GM21381 (cell line): ENCODE measurements at regions not wholly inside any gene's neighbourhood (a gene's known extent, or its start where the extent isn't known, plus 50 kb on each side); places are given as distances from the start of the nearest gene placed in this dataset.

ENCODE experiments used
- ATAC-seq: cut with Tn5 transposase; IDR thresholded peaks from one replicate; pipeline ENCODE4 v1.9.1; 2021; ENCODE audit warnings: mild to moderate bottlenecking, moderate library complexity; ENCODE audit not compliant: unreplicated experiment

DNA sequence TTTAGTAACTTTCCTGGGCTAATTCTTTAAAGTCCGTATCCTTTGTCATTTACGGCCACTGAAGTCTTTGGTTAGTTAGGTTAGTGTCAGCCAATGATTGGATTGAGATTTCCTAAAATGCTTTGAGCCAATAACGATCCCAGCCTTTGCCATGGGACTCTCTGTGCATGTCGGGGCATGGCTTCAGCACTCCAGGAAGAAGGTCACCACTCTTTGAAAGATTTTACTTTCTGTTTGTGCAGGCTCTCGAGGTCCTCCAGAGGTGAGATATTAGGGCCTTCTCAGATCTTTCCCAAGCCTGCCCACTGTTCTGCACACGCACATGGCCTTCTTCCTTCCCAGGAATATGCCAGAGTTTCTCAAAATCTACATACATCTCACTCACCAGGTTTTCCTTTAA lies 153.7 kb upstream of the ARGLU1 start:
- ATAC-seq = no peak

DNA sequence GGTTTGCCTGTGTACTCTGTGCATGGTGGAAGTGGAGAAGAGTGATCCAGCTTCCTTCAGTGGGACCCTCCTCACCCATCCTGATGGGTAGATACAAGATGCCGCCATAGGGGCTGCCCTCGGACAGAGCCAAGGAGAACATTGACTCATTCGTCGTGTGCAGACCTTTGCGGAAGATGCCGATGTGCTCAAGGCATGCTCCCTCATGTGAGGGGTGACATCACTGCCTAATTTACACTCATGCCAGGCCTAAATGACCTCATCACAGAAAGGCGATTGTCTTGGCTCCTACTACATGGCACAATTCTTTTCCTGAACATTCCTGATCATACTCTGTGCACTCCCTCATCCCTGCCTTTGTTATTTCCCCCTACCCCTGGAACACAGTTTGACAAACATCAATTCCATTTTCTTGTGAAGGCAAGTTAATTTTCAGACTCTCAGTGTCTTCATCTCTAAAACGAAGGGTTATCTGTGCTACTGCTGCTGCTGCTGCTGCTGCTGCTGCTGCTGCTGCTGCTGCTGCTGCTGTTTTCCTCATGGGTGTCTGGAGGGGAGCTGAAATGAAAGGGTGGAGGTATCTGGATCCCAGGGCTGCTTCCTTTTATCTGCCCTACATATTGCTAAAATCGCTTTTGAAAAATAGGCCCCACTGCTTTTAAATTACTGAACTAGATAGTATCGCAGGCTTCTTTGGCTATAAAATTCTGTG lies 146.5 kb upstream of the ARGLU1 start:
- no peak for ATAC-seq

DNA sequence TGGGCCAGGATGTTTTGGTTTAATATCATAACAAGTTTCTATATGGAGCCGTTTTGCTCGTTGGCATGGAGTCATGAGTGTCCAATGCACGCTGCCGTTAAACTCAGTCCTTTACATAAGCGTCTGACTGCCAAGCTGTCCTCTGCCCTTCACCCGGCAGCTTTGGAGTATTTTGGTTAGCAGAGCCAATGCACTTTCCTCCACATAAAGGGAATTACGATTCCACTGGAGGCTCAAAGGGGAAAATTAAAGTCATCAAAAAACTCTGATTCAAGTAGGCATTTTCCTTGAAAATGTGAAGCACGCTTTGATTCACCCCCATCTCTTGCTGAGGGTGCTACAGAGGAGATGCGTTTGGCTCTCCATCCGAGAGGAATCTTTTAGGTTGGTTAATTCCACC lies 144.4 kb upstream of the ARGLU1 start:
- no peak for ATAC-seq

DNA sequence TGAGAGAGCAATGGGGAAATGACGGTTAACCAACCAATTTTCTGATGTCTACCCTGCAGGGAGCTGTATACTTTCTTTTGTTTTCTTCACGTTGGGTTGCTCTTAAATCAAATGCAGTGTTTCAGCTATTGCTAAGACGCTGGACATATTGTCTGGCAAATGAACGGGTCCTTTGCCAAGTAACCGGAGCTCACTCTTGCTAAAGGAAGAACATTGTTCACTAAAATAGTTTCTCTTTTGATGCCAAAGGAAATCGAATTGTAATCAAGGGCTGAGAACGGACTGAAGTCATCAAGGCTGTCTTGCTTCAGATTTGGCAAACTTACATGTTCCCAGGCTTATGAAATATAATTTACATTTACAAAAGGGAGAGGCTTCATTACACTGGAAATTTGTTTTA lies 142.3 kb upstream of the ARGLU1 start:
- no peak for ATAC-seq

DNA sequence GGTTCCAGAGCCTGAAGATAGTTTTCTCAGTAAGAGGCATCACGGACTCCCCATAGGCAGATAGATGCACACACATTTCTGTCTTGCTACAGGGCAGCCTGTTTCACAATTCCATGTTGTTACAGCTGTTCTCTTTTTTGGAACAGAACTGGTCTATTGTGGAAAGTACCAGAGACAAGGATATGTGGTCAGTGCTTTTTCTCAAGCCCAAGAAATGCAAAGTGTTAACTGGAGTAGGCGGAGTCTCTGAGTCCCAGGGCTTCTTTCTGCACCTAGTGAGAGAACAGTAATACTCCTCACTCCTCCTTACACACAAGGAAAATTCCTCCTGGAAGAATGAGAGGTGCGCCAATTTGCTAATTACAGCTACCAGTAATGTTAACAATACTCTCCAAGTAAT lies 141.6 kb upstream of the ARGLU1 start:
- ATAC-seq = no peak

DNA sequence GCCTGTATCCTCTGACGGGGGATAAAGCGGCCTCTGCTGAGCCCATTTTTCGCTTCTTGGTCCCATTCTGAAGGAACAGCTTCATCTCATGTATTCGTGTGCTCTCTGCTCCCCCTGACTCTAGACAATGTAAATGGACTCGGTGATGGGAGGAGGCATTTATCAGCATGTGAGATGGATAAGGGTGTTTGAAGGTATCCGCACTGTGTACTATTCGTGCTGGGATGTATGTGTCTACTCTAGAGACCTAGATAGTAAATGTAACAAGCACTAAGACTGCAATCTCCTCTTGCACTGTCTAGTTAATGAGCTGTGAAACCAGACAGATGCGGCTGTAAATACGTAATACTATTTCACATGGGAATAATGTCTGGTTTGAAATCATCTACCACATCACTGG lies 134.6 kb upstream of the ARGLU1 start:
- ATAC-seq = no peak

DNA sequence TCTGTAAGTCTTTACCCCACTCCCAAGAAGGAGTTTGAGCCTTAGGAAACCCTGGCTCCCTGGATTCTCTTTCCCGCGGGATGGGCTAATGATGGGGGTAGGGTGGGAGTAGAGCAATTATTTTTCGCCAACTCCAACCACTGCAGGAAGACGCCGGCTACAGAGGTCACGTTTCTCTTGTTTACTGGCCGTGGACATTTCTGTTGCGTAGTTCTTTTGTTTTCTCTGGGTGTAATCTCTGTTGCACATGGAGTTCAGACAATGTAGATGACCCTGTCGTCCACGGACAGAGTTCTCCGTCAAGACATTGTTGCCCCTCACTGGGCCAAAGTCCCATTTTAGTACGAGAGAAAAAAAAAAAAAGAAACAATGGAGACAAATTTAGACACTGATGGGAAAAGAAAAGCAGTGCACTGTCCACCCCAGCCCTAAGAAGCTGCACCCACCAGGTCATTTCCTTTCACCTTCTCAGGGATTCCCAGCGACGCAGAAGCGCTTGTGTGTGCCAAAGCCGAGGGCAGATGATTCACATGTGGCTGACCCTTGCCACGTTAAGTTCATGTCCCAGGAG lies 133.9 kb upstream of the ARGLU1 start:
- ATAC-seq = no peak

DNA sequence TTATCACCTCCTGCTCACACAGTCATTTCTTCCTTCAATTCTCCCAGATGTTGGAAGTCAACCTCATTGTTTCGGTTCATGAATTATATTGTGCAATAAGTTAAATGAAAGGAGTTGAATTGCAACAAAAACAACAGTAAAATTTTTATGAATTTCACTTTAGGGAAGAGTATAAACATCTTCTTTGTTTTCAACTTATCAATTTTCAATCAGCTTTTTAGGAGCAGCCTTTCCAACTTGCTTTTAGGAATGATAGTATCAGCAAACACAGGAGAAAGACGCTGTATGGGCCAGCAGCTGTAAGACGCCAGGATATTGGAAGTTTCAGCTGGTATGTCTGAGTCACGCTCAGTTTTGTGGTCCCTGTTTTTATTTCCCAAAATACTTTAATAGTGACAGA lies 132.5 kb upstream of the ARGLU1 start:
- no peak for ATAC-seq

DNA sequence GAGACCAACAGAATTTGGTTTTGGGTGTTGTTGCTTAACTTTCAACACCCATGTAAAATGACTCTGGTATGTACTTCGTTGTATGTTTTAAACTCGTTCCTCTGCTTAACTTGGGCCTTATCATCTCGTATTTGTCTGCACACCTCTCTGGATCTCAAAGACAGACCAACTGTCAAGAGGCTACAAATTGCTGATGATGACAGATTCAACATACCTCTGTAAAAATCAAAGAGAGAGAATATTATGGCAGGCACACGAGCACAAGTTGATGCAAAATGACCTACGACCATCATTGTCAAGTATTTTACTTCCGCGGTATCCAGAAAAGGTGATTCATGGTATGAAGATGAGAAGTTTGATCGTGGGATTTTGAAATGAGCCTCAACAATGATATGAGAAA lies 132.1 kb upstream of the ARGLU1 start:
- ATAC-seq = no peak

DNA sequence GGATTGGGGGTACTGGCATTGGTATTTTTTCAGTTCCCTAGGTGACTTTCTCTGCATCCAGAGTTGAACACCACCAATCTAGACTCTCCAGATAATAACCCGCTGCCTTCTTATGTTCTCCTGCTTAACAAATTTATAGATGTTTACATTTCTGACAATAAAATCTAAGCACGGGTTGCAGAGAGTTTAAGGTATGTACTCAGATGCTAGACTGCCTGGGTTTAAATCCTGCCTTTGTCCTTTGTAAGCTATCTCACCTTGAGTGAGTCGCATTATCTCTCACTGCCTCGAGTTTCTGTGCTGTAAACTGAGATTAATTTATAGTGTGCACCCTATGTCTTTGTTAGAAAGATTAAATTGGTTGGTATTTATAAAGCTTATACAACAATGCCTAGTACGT lies 131.4 kb upstream of the ARGLU1 start:
- no peak for ATAC-seq

DNA sequence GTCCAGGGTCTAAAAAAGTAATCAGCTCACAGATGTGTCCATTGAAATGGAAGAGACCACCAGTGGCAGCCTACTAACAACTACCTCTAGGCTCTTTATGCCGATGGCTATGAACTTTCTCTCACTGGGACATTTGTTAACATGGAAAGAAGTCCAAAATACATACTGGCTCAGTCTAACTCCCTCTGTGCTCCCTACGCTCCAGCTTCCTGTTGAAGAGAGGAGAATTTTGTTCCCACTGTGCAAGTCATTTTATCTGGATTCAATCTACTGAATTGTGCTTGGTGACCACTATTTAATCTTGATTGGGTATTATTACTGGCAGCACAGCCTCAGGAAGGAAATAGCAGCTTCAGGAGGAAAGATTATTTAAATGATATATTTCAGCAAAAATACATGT lies 128.8 kb upstream of the ARGLU1 start:
- ATAC-seq = no peak

DNA sequence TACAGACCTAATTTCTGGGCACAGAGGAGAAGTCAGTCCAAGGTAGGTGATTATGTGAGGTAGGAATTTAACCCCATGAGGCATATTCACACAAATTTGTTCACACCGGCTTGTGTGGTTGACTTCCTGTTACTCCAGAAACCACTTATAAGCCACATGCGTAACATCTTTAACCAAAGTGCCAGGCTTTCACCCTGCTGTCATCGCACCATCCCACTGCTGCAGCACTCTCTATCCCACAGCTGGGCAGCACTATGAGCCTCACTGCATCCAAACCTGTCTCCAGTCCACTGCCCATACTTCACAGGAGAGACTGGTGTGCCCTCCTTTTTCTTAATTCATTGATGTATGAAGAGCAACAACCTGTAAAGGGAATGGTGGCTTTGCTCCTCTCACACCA lies 128.2 kb upstream of the ARGLU1 start:
- no peak for ATAC-seq

DNA sequence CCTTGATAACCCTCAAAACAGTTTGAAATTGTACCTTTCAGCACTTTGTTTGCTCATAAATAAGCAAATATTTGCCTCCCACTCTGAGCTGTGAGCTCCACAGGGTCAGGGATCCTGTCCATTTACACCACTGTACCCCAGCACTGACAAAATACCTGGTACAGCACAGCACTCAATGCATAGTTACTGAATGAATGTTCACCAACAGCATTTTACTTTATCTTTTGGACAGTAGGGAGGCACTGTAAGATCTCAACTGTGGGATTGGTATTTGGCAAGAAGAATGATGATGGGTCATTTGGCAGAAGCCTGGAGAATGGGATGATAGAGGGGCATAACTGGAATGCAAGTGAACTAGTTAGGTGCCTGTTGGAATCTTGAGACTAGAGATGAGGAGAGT lies 127.2 kb upstream of the ARGLU1 start:
- ATAC-seq = no peak

DNA sequence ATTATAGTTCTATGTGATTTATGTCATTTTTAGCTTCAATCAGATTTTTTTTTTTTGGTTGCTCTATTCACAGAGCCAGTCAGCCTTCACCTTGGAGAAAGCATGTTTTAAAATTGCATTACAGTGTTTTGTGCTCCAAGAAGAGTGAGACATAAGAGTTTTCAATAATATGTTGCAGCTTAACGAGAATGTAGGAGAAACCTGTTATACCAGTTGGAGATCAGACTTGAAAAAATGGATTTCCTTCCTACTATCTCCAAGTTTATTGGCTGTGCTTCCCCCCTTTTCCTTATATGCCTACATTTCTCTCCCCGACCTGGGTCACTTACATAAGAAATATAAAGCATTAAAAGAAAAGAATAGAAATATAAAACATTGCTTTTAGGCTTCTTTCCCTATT lies 123.9 kb upstream of the ARGLU1 start:
- no peak for ATAC-seq

DNA sequence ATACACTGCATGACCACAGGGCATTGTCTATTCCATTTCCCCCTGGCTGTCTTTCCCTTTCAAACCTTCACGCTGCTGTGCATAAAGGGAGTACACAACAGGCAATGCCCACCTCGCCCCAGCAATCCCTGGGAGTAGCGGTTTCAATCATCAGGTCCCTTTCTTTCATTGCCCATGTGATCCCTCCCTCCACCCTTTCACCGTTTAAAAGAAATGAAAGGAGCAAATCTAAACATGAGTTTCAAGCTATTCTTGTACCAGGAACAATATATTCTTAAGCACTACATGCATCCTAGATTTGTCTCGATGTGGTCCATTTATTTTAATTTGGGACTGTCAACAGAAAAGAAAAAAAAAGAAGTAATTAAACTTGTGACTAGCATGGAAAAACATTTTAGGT lies 123.4 kb upstream of the ARGLU1 start:
- ATAC-seq = no peak

DNA sequence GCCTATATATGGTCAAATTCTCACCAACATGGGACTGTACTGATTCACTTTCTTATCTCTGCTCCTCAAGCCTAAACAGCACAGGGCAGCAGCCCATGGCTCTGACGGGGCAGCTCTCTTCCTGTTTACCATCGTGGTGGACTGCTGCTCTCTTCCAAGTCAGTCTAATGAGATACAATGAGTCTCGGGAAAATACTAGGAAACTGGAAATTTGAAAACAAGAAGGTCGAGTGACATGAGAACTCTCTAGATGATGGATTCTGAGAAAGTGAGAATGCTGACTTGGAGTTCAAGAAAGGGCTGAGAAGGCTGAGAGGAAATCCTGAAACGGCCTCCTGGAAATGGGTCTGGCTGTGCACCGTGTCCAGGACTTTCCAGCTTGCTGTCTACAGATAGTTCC lies 122.8 kb upstream of the ARGLU1 start:
- ATAC-seq = no peak

DNA sequence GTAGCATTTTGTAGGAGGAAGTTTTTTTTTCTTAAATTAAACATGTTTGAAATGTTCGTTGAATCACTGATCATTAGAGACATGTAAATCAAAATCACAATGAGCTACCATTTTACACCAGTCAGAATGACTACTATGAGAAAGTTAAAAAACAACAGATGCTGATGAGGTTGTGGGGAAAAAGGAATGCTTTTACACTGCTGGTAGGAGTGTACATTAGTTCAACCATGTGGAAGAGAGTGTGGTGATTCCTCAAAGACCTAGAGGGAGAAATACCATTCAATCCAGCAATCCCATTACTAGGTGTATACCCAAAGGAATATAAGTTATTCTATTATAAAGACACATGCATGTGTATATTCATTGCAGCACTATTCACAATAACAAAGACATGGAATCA lies 122.0 kb upstream of the ARGLU1 start:
- no peak for ATAC-seq

DNA sequence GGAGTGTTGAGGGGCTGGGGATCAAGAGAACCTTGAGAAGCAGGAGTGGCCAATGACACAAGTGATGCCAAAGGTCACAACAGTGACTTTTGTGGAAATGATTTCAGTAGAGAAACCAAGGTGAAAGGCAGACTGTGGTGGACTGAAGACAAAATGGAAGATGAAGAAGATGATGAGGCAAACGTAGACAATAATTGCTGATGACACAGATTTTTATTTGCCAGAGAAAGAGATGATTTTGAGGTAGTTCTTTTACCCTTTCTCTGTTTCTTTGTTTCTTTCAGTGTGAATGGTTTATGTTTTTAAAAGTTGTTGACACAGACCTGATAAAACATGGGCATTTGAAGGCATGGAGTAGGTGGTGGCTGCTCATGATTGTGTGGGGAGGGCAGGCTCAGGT lies 121.0 kb upstream of the ARGLU1 start:
- ATAC-seq = no peak

DNA sequence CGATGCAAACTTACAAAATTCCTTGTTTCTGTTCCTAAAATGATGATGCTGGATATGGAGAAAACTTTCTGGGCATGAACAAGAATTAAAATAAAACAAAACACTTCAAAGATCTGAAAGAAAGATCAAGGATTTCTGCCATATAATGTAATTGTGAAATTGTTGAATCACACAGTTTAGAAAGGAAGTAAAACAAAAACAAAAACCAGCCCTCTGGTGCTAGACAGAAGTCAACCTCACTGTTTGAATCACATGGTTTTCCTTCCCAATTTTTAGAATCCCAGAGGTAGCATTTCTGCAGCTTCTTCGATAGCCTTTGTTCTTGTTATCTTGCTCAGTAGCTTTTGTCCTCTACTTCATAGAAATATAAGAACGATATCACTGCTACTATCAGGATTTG lies 118.2 kb upstream of the ARGLU1 start:
- no peak for ATAC-seq

DNA sequence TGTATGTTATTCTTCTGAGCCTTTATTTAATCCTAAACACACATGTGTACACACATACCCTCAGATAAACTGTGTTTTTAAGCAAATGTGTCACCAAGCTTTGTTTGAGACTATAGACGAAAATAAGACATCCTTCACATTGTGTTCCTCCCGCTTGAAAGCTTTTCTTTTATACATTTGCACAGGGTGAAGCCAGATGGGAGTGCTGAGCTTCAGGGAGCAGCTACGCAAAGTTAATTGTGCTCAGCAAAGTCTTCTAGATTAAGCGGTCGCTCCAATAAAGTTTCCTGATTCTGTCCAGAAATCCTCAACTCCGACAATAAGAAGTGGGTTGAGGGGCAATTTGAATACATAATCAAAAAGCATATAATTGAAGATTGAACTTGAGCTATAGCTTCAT lies 117.2 kb upstream of the ARGLU1 start:
- ATAC-seq = no peak

DNA sequence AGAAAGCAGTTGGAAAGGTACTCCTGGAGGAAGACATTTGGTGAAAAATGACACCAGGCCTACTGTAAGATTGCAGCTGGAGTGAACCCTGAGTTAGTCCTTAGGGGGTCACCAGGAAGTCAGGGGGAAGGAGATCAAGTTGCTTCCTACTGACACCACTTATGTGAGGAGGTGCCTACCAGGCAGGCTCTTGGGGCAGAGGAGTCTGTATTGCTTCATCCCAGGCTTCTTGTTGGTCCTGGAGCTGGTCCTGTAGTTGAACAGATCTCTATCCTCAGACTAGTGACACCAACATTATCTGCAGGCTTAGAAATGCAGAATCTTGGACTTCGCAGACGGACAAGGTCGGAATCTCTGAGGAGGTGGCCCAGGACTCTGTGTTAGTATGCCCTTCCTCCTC lies 116.0 kb upstream of the ARGLU1 start:
- no peak for ATAC-seq

DNA sequence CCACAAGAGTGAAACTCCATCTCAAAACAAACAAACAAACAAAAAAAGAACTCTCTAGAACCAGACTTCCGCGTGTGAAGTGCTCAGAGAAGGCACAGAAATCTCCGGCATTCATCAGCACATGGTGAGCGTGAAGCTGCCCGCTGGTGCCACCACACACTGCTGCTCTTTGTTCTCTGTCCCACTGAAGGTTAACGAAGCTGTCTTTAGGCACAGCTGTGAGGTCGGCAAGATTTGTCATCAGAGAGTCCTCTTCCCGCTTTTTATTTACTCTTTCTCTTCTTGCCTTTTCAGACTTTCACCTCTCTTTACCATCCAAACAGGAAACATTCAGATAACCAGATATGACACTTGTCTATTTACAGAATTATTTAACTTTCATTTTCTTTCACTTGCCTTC lies 115.2 kb upstream of the ARGLU1 start:
- ATAC-seq = no peak

DNA sequence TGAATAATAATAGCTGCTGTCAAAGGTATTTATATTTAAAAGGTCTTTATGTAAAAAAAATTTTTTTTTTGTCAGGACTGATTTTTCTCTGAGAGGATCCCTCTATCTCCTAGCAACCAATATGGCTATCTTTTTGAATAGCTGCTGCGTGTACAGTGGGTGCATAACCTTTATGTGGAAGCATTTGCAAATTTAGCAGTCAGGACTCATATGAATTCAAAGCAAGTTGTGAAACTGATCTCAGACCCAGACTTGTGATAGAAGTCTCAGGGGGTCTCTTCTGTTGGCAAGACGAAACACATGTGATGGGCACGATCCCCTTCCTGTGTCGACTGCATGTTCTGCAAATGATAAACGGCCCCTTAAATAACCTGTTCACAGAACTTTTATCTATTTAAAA lies 114.1 kb upstream of the ARGLU1 start:
- no peak for ATAC-seq
